Activated T-cell treated with anti-CD3 and anti-CD28 coated beads for 48 hours (primary cell): ENCODE measurements at regions not wholly inside any gene's neighbourhood (a gene's known extent, or its start where the extent isn't known, plus 50 kb on each side); places are given as distances from the start of the nearest gene placed in this dataset.

Experiments
- DNase-seq: peaks from one replicate; pipeline ENCODE4 v3.0.0-alpha.2; 2020; ENCODE audit warnings: low read depth

DNA sequence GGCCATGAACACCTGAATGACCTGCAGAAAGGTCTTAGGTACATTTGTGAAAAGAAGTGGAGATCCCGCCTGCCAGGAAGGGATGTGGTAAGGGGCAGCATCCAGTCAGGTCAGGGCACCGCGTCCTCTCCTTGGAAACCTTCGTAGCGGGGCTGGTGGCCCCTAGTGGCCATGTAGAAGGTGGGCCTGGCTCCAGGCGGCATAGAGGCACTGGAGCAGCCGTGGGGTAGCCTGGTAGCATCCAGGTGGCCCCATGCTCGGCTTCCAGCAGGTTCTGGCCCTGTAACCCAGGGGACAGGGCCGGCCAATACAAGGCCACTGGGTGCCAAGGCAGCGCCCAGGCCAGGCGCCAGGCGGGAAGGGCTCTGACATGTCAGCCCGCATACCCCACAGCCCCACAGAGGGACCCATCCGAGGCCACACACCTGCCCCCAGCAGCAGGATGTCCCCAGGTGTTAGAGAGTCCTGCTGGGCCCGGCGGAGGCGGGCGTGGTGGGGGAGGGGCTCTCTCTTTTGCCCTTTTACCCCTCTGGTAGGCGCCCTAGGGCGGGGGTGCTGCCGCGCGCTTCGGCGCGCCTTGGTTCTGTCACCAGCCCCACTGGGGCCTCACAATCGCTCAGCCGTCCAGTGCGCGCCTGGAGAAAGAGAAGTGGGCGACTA is 58.3 kb upstream of the SPATA31E1 start:
- DNase-seq = no peak

- no peak for DNase-seq
These were observed 57.8 kb upstream of the SPATA31E1 start for GRCh38 chr9:87824886-87825285.

- no peak for DNase-seq
These were observed 56.3 kb upstream of the SPATA31E1 start for GRCh38 chr9:87826331-87826730.

DNA sequence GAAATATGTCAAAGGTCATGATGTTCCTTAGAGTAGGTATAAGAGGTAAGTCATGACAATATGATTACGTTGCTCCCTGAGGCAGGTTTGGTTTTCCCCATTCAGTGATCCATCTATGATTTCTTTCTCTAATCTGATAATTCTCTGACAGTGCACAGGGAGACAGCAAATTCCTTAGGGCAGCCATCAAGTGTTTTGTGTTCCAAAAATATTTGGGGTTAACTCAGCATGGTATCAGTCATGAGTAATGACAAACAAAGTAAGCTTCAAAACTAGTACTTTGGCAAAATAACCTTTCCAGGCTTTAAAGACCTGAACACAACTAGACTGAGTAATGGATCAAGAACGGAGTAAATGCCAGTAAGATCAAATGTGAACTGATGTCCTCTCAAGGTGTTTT is 55.3 kb upstream of the SPATA31E1 start:
- no peak for DNase-seq

- DNase-seq = no peak
These were observed 52.9 kb upstream of the SPATA31E1 start for GRCh38 chr9:87829756-87830155.

DNA sequence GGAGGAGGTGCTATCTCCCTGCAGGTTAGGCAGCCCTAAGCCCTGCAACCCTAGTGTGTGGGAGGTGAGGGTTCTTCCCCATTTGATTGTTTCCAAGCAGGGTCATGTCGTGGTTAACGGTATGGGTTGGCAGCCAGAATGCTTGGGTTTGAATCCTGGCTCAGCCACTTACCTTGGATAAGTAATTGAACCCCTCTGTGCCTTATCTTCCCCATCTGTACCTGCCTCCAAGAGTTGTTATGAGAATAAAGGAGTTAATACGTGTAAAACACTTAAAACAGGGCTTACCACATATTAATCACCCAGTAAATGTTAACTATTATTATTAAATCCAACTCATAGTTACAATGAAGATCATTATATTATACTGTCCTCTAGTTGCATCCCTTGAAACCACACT is 52.2 kb upstream of the SPATA31E1 start:
- DNase-seq = no peak

- no peak for DNase-seq
These were observed 51.5 kb upstream of the SPATA31E1 start for GRCh38 chr9:87831159-87831558.
